Activated T-helper 17 cell treated with anti-CD3 and anti-CD28 coated beads, Interleukin-2, amount 50 U/mL, for 72 hours (primary cell): ENCODE measurements at regions not wholly inside any gene's neighbourhood (a gene's known extent, or its start where the extent isn't known, plus 50 kb on each side); places are given as distances from the start of the nearest gene placed in this dataset.

Experiments
- ATAC-seq: fragments of 150-1000 bp; cut with Tn5 transposase; replicated peaks from 2 replicates; pipeline ENCODE4 v1.10.0; 2021; ENCODE audit warnings: mild to moderate bottlenecking, moderate library complexity
- H3K27ac Mint-ChIP-seq: one replicate; pipeline ENCODE4 v1.8.0; 2022; ENCODE audit warnings: mixed read lengths
- H3K27me3 Mint-ChIP-seq: one replicate; pipeline ENCODE4 v1.8.0; 2022; ENCODE audit warnings: mixed read lengths
- H3K36me3 Mint-ChIP-seq: one replicate; pipeline ENCODE4 v1.8.0; 2022; ENCODE audit warnings: low read depth, mild to moderate bottlenecking, mixed read lengths
- H3K4me1 Mint-ChIP-seq: one replicate; pipeline ENCODE4 v1.8.0; 2022; ENCODE audit warnings: mixed read lengths
- H3K4me3 Mint-ChIP-seq: one replicate; pipeline ENCODE4 v1.8.0; 2022; ENCODE audit warnings: mild to moderate bottlenecking, mixed read lengths
- H3K9me3 Mint-ChIP-seq: one replicate; pipeline ENCODE4 v1.8.0; 2022; ENCODE audit warnings: mixed read lengths

- H3K36me3 Mint-ChIP-seq: no peaks in the 10 kb centered on the region
- no peaks in the 10 kb centered on the region for H3K4me1 Mint-ChIP-seq
- no peak for ATAC-seq
- peaks cover 3% of the 10 kb centered on the region for H3K9me3 Mint-ChIP-seq
- H3K4me3 Mint-ChIP-seq: no peak overlapping the region
- no peak overlapping the region for H3K27ac Mint-ChIP-seq
- peaks cover 13% of the 10 kb centered on the region for H3K27me3 Mint-ChIP-seq
These were observed 263.4 kb upstream of the CHD6 start for GRCh38 chr20:41881466-41882046.

DNA sequence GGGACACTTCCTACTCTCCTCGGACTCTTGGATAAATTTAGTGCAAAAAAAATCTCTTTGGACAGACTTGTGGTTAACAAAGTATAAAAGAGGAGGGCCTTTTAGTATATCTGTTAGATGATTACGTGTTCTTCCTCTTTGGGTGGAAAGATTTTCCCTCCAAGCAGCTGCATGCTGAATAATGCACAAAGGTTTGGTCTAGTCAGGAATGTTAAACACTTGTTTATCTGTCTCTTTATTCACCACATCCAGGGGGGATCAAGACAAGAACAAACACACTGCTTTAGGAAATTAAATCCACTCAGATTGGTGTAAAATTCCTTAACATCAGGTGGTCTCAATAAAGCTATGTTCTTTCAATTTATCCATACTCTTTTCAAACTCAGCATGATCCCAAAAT, 260.9 kb upstream of the CHD6 start:
- Mint-ChIP-seq H3K27ac (no peak overlapping the region), H3K9me3 (peaks cover 3% of the 10 kb centered on the region)
- no peak for ATAC-seq

DNA sequence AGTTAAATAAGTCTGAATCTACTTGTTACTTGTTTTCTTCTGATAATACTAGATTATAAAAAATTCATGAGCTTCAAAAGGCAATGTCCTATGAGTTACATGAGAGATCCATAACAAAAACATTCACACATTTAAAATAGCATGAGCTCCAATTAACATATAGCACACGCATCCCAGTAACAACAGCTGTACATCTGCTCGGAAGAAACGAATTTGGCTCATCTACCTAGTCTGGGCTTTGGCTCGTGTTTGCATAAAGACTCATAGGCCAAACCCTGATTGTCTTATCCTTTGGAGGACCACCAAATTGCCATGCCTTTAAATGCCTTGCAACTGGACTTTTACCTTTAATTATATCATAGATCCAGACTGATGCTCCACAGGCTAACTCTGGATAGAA, 259.7 kb upstream of the CHD6 start:
- ATAC-seq: no peak
- H3K9me3 Mint-ChIP-seq: peaks cover 2% of the 10 kb centered on the region
- H3K27me3 Mint-ChIP-seq: peaks cover 9% of the 10 kb centered on the region
- no peaks in the 10 kb centered on the region for H3K4me1 Mint-ChIP-seq
- no peak overlapping the region for H3K4me3 Mint-ChIP-seq
- no peak overlapping the region for H3K27ac Mint-ChIP-seq
- no peaks in the 10 kb centered on the region for H3K36me3 Mint-ChIP-seq

More for the DNA sequence above, 260.9 kb upstream of the CHD6 start:
- Mint-ChIP-seq H3K4me3 (no peak overlapping the region), H3K27me3 (peaks cover 12% of the 10 kb centered on the region), H3K4me1 (no peaks in the 10 kb centered on the region), H3K36me3 (no peaks in the 10 kb centered on the region)

DNA sequence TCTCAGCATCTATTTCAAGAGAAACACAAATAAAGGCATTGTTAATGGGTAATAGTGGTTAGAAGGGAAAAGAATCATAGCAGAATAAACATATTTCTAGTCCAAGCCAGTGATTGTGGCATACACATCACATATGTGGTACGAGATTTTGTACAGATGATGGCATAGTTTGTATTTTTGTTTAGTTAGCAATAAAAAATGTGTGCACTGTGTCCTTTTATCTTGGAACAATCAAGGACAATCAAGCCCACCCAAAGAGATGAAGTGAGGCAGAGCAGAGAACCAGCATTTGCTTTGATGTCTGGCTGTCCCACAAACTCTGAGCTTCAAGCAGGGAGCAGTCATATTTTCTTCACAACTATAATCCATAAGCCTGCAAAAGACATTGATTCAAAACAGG, 256.5 kb upstream of the CHD6 start:
- ATAC-seq: no peak
- Mint-ChIP-seq H3K36me3 (no peaks in the 10 kb centered on the region), H3K4me1 (no peaks in the 10 kb centered on the region), H3K4me3 (no peak overlapping the region), H3K27ac (no peak overlapping the region), H3K27me3 (peaks cover 16% of the 10 kb centered on the region), H3K9me3 (peaks cover 5% of the 10 kb centered on the region)

- Mint-ChIP-seq H3K4me1 (no peaks in the 10 kb centered on the region), H3K36me3 (no peaks in the 10 kb centered on the region), H3K9me3 (peaks cover 5% of the 10 kb centered on the region), H3K27me3 (peaks cover 16% of the 10 kb centered on the region), H3K4me3 (no peak overlapping the region), H3K27ac (no peak overlapping the region)
- ATAC-seq: no peak
These were observed 254.8 kb upstream of the CHD6 start for GRCh38 chr20:41872930-41873329.

DNA sequence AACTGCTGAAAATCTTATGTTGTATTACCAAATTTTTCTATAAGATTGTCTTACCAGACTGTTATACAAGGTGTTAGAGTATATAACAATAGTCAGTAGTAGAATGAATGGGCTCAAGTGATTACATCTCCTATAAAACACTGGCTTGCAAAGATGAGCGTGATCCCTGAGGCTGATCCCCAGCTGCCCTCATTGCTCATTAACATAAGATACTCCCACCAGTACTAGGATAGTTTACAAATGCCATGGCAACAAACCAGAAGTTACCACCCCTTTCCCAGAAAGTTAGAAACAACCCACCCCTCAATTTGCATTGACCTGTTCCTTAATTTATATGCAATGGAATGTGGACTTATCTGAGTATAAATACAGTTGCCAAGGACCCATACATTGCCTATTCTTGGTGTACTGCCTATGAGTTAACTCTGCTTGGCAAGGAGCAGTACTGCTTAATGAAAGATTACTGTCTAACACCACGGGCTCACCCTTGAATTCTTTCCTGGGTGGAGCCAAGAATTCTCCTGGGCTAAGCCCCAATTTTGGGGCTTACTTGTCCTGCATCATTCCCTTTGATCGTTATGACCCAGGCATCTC, 252.8 kb upstream of the CHD6 start:
- ATAC-seq: no peak
- no peak overlapping the region for H3K27ac Mint-ChIP-seq
- no peaks in the 10 kb centered on the region for H3K36me3 Mint-ChIP-seq
- no peak overlapping the region for H3K4me3 Mint-ChIP-seq
- H3K9me3 Mint-ChIP-seq: peaks cover 8% of the 10 kb centered on the region
- H3K27me3 Mint-ChIP-seq: peaks cover 16% of the 10 kb centered on the region
- no peaks in the 10 kb centered on the region for H3K4me1 Mint-ChIP-seq

DNA sequence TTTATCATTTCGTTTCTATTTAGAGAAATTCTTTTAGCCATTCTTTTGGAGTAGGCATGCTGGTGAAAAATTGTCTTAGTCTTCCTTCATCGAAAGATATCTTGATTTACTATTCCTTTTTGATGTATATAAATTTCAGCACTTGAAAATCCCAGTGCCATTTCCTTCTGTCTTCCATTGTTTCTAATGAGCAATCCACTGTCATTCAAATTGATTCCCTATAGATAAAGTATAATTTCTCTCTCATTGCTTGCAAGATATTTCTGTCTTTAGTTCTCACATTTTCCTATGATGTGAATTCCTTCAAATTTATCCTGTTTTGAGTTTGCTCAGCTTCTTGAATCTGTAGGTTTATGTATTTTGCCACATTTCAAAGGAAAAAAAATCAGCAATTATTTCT, 251.1 kb upstream of the CHD6 start:
- H3K27ac Mint-ChIP-seq: no peak overlapping the region
- peaks cover 8% of the 10 kb centered on the region for H3K9me3 Mint-ChIP-seq
- no peak for ATAC-seq
- H3K4me1 Mint-ChIP-seq: no peaks in the 10 kb centered on the region
- H3K4me3 Mint-ChIP-seq: no peak overlapping the region
- H3K27me3 Mint-ChIP-seq: peaks cover 12% of the 10 kb centered on the region
- no peaks in the 10 kb centered on the region for H3K36me3 Mint-ChIP-seq

- H3K4me1 Mint-ChIP-seq: no peaks in the 10 kb centered on the region
These were observed 247.8 kb upstream of the CHD6 start for GRCh38 chr20:41865938-41866337.

DNA sequence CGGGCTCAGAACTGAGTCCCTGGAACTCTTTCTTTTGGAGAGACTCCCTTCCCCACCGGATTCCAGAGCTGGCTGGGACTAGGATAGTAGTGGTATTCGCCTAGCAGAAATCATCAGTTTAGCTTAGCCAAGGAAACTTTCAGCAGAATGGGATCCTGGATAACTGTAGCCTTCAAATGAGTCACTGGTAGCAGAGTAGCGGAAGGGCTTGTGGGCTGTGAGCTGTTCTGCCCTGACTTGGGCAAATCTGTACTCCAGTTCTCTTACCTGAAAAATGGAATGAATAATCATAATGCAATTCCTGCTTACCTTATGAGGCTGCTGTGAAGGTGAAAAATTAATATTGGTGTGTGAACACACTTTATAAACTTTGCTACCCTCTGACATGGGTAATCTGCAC, 244.3 kb upstream of the CHD6 start:
- H3K27ac Mint-ChIP-seq: no peak overlapping the region
- H3K9me3 Mint-ChIP-seq: peaks cover 4% of the 10 kb centered on the region
- H3K36me3 Mint-ChIP-seq: no peaks in the 10 kb centered on the region
- no peaks in the 10 kb centered on the region for H3K4me1 Mint-ChIP-seq
- H3K4me3 Mint-ChIP-seq: no peak overlapping the region
- H3K27me3 Mint-ChIP-seq: peaks cover under 1% of the 10 kb centered on the region
- no peak for ATAC-seq

More at GRCh38 chr20:41865938-41866337, 247.8 kb upstream of the CHD6 start:
- no peak overlapping the region for H3K27ac Mint-ChIP-seq
- H3K27me3 Mint-ChIP-seq: peaks cover 4% of the 10 kb centered on the region
- peaks cover 4% of the 10 kb centered on the region for H3K9me3 Mint-ChIP-seq
- ATAC-seq: no peak
- no peaks in the 10 kb centered on the region for H3K36me3 Mint-ChIP-seq
- no peak overlapping the region for H3K4me3 Mint-ChIP-seq

DNA sequence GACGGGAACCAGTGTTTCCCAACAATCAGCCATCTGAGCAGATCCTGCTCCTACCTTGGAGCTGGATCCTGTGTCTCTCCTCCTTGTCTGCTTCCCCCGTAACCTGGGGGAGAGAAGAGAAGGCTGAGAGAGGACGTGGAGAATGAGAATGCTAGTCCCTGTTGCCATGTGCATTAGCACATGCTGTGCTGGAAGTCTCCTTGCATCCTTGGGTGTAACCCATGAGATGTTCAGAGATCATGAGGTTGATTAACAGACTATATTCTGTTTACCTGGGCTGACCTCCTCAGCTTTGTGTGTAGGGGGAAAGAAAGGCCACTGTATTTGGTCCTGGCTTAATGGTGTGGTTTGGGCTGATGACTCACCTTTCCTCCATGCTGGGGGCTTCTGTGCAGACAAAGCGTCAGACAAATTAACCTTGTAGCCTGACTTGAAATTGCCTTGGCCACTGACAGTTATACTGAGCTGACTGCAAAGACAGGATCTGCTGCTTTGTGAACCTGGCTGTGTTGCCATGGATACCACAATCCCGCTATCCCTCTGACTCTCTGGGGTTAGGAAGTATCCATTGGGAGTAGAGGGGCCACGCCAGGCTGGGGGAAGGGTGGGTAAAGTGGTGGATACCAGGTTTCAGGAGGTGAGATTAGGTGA, 243.7 kb upstream of the CHD6 start:
- no peaks in the 10 kb centered on the region for H3K27me3 Mint-ChIP-seq
- ATAC-seq: no peak

GRCh38 chr20:41854765-41855164, 236.6 kb upstream of the CHD6 start:
- Mint-ChIP-seq H3K27ac (no peak overlapping the region), H3K27me3 (peaks cover 21% of the 10 kb centered on the region), H3K4me3 (no peak overlapping the region), H3K36me3 (no peaks in the 10 kb centered on the region), H3K9me3 (peaks cover under 1% of the 10 kb centered on the region), H3K4me1 (no peaks in the 10 kb centered on the region)
- peak; percentile 63 for ATAC-seq

More for the DNA sequence above, 243.7 kb upstream of the CHD6 start:
- peaks cover 3% of the 10 kb centered on the region for H3K9me3 Mint-ChIP-seq
- no peak overlapping the region for H3K27ac Mint-ChIP-seq
- no peaks in the 10 kb centered on the region for H3K4me1 Mint-ChIP-seq
- H3K36me3 Mint-ChIP-seq: no peaks in the 10 kb centered on the region
- H3K4me3 Mint-ChIP-seq: no peak overlapping the region

GRCh38 chr20:41853806-41854205, 235.6 kb upstream of the CHD6 start:
- no peaks in the 10 kb centered on the region for H3K36me3 Mint-ChIP-seq
- H3K4me3 Mint-ChIP-seq: no peak overlapping the region
- no peak overlapping the region for H3K27ac Mint-ChIP-seq
- no peaks in the 10 kb centered on the region for H3K9me3 Mint-ChIP-seq
- no peak for ATAC-seq
- H3K4me1 Mint-ChIP-seq: no peaks in the 10 kb centered on the region
- H3K27me3 Mint-ChIP-seq: peaks cover 21% of the 10 kb centered on the region

DNA sequence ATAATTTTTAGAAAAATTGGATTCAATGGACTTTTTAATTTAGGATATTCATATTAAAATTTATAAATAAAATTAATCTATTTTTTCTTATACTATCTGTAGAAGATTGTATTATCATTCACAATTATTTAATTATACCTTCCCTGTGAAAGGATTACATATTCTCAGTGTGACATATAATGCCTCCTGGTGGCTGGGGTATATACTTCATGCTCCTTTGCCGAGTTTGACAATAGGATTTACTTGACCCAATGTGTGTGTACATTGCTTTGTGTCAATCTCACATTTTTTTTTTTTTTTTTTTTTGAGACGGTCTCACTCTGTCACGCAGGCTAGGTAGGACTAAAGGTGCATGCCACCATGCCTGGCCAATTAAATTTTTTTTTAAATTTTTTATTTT, 230.0 kb upstream of the CHD6 start:
- no peak overlapping the region for H3K4me3 Mint-ChIP-seq
- no peaks in the 10 kb centered on the region for H3K9me3 Mint-ChIP-seq
- no peak overlapping the region for H3K27ac Mint-ChIP-seq
- peaks cover 6% of the 10 kb centered on the region for H3K27me3 Mint-ChIP-seq
- H3K36me3 Mint-ChIP-seq: no peaks in the 10 kb centered on the region
- no peak for ATAC-seq
- H3K4me1 Mint-ChIP-seq: no peaks in the 10 kb centered on the region

DNA sequence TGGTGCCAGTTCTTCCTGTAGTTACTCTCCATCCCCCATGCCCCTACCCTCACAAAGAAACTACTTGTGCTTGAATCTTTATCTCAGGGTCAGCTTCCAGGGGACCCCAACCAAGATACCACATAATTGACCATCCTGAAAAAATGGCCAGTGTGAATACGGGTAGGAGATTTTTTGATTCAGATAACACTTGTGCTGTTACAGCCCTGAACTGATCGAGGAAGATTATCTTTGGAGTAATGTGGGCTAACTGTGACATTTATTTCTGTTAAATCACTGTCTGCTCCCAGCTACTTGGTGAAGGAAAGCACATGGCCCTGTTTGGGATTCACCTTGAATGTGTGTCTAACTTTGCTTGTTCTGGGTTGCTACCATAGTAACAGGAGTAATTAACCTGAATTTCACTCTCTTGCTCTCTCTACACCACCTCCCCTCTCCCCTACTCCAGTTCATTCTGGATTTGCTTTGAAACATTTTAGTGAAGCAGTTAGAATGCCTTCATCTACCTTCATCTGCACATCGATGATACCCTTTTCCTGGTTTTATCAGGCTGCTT, 219.6 kb upstream of the CHD6 start:
- H3K27me3 Mint-ChIP-seq: peaks cover 12% of the 10 kb centered on the region
- H3K36me3 Mint-ChIP-seq: no peaks in the 10 kb centered on the region
- no peak overlapping the region for H3K27ac Mint-ChIP-seq
- no peak overlapping the region for H3K4me3 Mint-ChIP-seq
- H3K9me3 Mint-ChIP-seq: peaks cover 3% of the 10 kb centered on the region
- no peaks in the 10 kb centered on the region for H3K4me1 Mint-ChIP-seq
- no peak for ATAC-seq

GRCh38 chr20:41833739-41834138, 215.6 kb upstream of the CHD6 start:
- Mint-ChIP-seq H3K4me1 (no peaks in the 10 kb centered on the region), H3K27me3 (peaks cover 10% of the 10 kb centered on the region), H3K36me3 (no peaks in the 10 kb centered on the region), H3K27ac (no peak overlapping the region), H3K4me3 (no peak overlapping the region), H3K9me3 (peaks cover 8% of the 10 kb centered on the region)
- ATAC-seq: no peak
